ENCODE measurements at regions not wholly inside any gene's neighbourhood (a gene's known extent, or its start where the extent isn't known, plus 50 kb on each side); places are given as distances from the start of the nearest gene placed in this dataset.

DNA sequence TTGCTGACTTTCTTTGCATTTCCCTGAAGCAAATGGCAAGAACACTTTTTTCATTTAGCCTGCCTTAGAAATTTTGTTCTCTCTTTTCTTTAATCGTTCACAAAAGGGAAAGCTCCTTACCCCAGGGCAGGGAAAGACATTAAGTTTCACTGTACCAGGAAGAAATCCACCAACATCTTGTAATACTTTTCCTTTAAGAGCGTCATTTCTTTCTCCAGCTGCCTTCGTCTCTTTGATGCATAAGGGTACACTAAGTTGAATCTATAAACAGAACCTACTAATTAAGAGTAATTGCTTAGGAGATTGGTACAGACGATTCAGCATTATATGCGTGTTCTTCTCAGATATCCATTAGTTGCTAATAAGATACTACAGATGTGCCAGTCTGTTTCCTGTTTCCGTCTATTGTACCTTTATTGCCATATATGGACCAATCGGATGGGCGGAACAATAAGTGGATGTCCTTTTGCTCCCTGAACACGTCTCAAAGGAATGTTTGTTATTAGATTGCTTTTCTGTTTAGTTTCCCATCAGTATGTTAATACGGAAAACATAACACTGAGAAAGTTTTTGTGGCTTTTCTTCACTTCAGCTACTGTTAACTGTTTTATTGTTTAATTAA lies 276.7 kb upstream of the RARB start:
- H3K79me2 ChIP-seq (ENCODE audit: insufficient read depth, low read depth): no peaks in the 10 kb centered on the region
- H3K4me1 ChIP-seq (ENCODE audit: low read depth, poor library complexity, severe bottlenecking): no peaks in the 10 kb centered on the region
- no peak overlapping the region for H2AFZ ChIP-seq (ENCODE audit: low read depth)
- TF ChIP-seq, protein P1, sequence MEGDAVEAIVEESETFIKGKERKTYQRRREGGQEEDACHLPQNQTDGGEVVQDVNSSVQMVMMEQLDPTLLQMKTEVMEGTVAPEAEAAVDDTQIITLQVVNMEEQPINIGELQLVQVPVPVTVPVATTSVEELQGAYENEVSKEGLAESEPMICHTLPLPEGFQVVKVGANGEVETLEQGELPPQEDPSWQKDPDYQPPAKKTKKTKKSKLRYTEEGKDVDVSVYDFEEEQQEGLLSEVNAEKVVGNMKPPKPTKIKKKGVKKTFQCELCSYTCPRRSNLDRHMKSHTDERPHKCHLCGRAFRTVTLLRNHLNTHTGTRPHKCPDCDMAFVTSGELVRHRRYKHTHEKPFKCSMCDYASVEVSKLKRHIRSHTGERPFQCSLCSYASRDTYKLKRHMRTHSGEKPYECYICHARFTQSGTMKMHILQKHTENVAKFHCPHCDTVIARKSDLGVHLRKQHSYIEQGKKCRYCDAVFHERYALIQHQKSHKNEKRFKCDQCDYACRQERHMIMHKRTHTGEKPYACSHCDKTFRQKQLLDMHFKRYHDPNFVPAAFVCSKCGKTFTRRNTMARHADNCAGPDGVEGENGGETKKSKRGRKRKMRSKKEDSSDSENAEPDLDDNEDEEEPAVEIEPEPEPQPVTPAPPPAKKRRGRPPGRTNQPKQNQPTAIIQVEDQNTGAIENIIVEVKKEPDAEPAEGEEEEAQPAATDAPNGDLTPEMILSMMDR (conservative IDR thresholded peaks at IDR 0.05; ENCODE audit: low read depth, low read length): no peak
- H3K4me3 ChIP-seq (IDR thresholded peaks at IDR 0.05; ENCODE audit: insufficient read depth, low read depth, low read length): no peak overlapping the region
- H3K27me3 ChIP-seq (ENCODE audit: insufficient read depth, low read depth): no peaks in the 10 kb centered on the region
- no peak overlapping the region for H3K4me2 ChIP-seq
- H3K9ac ChIP-seq: no peak overlapping the region
- no peaks in the 10 kb centered on the region for H4K20me1 ChIP-seq (ENCODE audit: insufficient read depth)
- no peak overlapping the region for H3K27ac ChIP-seq
- no peaks in the 10 kb centered on the region for H3K36me3 ChIP-seq (ENCODE audit: insufficient read depth)

DNA sequence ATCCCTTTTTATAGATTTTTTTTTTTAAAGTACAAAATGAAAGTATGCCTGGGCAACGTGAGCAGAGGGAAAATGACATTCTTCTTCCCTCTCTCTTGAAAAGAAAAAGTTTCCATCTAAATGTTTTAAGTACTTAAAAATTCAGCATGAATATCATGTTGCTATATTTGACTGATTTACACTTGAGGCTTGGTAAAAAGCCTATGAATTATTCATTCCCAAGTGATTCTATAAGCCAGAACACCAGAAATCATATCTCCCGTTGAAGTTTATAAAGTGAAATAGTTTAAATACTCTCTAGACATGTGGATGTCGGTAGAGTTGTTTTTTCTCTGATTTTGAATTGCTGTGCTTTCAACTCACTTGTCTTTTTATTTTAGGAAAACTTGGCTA lies 276.2 kb upstream of the RARB start:
- Histone ChIP-seq H3K9ac (no peak overlapping the region), H3K27ac (no peak overlapping the region), H3K27me3 (ENCODE audit: insufficient read depth, low read depth) (no peaks in the 10 kb centered on the region), H3K4me2 (no peak overlapping the region), H3K79me2 (ENCODE audit: insufficient read depth, low read depth) (no peaks in the 10 kb centered on the region), H3K36me3 (ENCODE audit: insufficient read depth) (no peaks in the 10 kb centered on the region), H3K4me1 (ENCODE audit: low read depth, poor library complexity, severe bottlenecking) (no peaks in the 10 kb centered on the region), H2AFZ (ENCODE audit: low read depth) (no peak overlapping the region), H4K20me1 (ENCODE audit: insufficient read depth) (no peaks in the 10 kb centered on the region), H3K4me3 (IDR thresholded peaks at IDR 0.05; ENCODE audit: insufficient read depth, low read depth, low read length) (no peak overlapping the region)
- TF ChIP-seq, protein P1 (conservative IDR thresholded peaks at IDR 0.05; ENCODE audit: low read depth, low read length): no peak

DNA sequence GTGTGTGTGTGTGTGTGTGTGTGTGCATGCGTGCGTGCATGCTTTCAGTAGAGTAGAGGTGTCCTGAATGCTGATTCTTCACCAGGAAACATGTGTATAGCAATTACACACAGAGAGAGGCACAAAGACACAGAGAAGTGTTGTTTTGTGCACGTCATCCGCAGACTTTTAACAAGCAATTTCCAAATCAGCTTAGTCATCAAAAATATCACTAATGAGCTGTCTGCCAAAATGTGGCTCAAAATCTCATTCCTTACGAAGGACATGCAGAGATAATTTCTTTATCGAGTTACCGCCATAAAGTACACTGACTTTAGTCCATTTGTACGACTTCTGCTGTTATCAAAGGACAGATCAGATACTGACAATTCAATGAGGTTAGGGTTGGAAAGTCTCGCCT lies 274.9 kb upstream of the RARB start:
- Histone ChIP-seq H4K20me1 (ENCODE audit: insufficient read depth) (no peaks in the 10 kb centered on the region), H3K4me3 (IDR thresholded peaks at IDR 0.05; ENCODE audit: insufficient read depth, low read depth, low read length) (no peak overlapping the region), H3K27ac (no peak overlapping the region), H3K9ac (no peak overlapping the region), H3K36me3 (ENCODE audit: insufficient read depth) (no peaks in the 10 kb centered on the region), H2AFZ (ENCODE audit: low read depth) (no peak overlapping the region), H3K27me3 (ENCODE audit: insufficient read depth, low read depth) (no peaks in the 10 kb centered on the region), H3K4me2 (no peak overlapping the region), H3K4me1 (ENCODE audit: low read depth, poor library complexity, severe bottlenecking) (no peaks in the 10 kb centered on the region), H3K79me2 (ENCODE audit: insufficient read depth, low read depth) (no peaks in the 10 kb centered on the region)
- TF ChIP-seq, protein P1 (conservative IDR thresholded peaks at IDR 0.05; ENCODE audit: low read depth, low read length): no peak

DNA sequence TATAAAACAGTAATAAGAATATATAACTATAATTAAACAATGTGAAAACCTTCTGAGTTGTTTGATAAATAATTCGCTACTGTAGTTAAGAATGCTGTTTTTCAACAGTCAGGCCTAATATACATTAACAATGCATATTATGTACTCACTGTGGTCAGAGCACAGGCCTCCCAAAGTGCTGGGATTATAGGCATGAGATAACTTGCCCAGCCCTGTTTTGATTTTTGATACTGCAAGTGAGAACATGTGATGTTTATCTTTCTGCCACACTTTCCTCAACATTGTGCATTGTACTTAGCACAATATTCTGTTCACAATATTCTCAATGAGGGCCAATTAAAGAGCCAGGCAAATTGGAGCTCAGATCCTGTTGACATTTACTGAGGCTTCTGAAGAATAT lies 274.5 kb upstream of the RARB start:
- H3K4me3 ChIP-seq (IDR thresholded peaks at IDR 0.05; ENCODE audit: insufficient read depth, low read depth, low read length): no peak overlapping the region
- no peaks in the 10 kb centered on the region for H3K79me2 ChIP-seq (ENCODE audit: insufficient read depth, low read depth)
- H3K27ac ChIP-seq: no peak overlapping the region
- H3K9ac ChIP-seq: no peak overlapping the region
- H3K4me1 ChIP-seq (ENCODE audit: low read depth, poor library complexity, severe bottlenecking): no peaks in the 10 kb centered on the region
- TF ChIP-seq, protein P1 (conservative IDR thresholded peaks at IDR 0.05; ENCODE audit: low read depth, low read length): no peak
- no peaks in the 10 kb centered on the region for H4K20me1 ChIP-seq (ENCODE audit: insufficient read depth)
- no peaks in the 10 kb centered on the region for H3K27me3 ChIP-seq (ENCODE audit: insufficient read depth, low read depth)
- H3K4me2 ChIP-seq: no peak overlapping the region
- no peak overlapping the region for H2AFZ ChIP-seq (ENCODE audit: low read depth)
- H3K36me3 ChIP-seq (ENCODE audit: insufficient read depth): no peaks in the 10 kb centered on the region

Data from KMS-11 (cell line).